Adrenal gland (tissue), 9 donors: ENCODE measurements at regions not wholly inside any gene's neighbourhood (a gene's known extent, or its start where the extent isn't known, plus 50 kb on each side); places are given as distances from the start of the nearest gene placed in this dataset.
"Not testable (repeated sequence)": the region's sequence is repeated elsewhere in the genome, so short reads cannot be mapped to it uniquely, and the experiment has no call there.

Experiments
- DNase-seq, 7 donors: peaks; one replicate each; pipeline ENCODE4 v3.0.0-alpha.2; 2019 to 2020
- H3K27ac ChIP-seq, 5 donors: fragments of 200-600 bp; sonication (generic) in 4 of 5; 1 replicate in 3 of 5; 2 replicates in 2 of 5; pipeline versions ENCODE4 v1.5.1 to v1.8.0; 2016 to 2020; ENCODE audit warnings: mild to moderate bottlenecking in 1 of 5
- H3K27me3 ChIP-seq: fragments of 200-600 bp; 2 replicates; pipeline ENCODE4 v1.8.0; 2021
- H3K36me3 ChIP-seq, 2 donors: fragments of 200-600 bp; replicated peaks in 1 of 2; 1 replicate in 1 of 2; 2 replicates in 1 of 2; pipeline versions ENCODE4 v1.5.1 to v1.8.0; 2018 to 2022
- H3K4me1 ChIP-seq, 2 donors: fragments of 200-600 bp; replicated peaks in 1 of 2; 1 replicate in 1 of 2; 2 replicates in 1 of 2; pipeline versions ENCODE4 v1.5.1 to v1.8.0; 2018 to 2021
- H3K4me3 ChIP-seq, 4 donors: fragments of 200-600 bp; sonication (generic) in 3 of 4; one replicate each; pipeline ENCODE4 v1.5.1; 2016 to 2018
- H3K9me3 ChIP-seq, 3 donors: fragments of 200-600 bp; sonication (generic) in 1 of 3; replicated peaks in 1 of 3; 1 replicate in 2 of 3; 2 replicates in 1 of 3; pipeline versions ENCODE4 v1.5.1 to v1.8.0; 2016 to 2021
- POLR2A ChIP-seq, 2 donors: fragments of 450-650 bp; IDR thresholded peaks; one replicate each; pipeline ENCODE4 v1.6.1; 2017; ENCODE audit warnings: antibody characterized with exemption in 2 of 2, mild to moderate bottlenecking in 2 of 2, moderate library complexity in 1 of 2
- WGBS, 4 donors: extraction: QIAGEN DNeasy Blood & Tissue Kit in 2 of 4; methylation state at CpG; one replicate each; pipeline versions ENCODE4 v1.1.5 to v1.1.7; 2013 to 2017; 5-methylcytosine and 5-hydroxymethylcytosine counted together
- intact Hi-C, 2 donors: fragments of 100-400 bp; cut with DNase I; formaldehyde crosslinking; loops; one replicate each; pipeline versions ENCODE4 v1.14.1 to v1.15.0; 2022 to 2023
- TF ChIP-seq, protein P1 (sequence below), 6 experiments: fragments of 450-650 bp in 4 of 6; fragments of 200-600 bp in 2 of 6; sonication (generic) in 1 of 6; IDR thresholded peaks; 1 replicate in 5 of 6; 2 replicates in 1 of 6; pipeline versions ENCODE4 v1.5.1 to v1.8.0; 2016 to 2021; ENCODE audit warnings: antibody characterized with exemption in 6 of 6, mild to moderate bottlenecking in 2 of 6, moderate library complexity in 1 of 6
- donor health status: healthy with polysubstance abuse.
- donor health status: Bipolar disorder and iron deficiency.
- donor health status: DM: yes; HTN: yes; CAD: no.
- donor health status: DM: no; HTN: no; CAD: no.
- donor health status: DM: no; HTN: no; CAD: no.

DNA sequence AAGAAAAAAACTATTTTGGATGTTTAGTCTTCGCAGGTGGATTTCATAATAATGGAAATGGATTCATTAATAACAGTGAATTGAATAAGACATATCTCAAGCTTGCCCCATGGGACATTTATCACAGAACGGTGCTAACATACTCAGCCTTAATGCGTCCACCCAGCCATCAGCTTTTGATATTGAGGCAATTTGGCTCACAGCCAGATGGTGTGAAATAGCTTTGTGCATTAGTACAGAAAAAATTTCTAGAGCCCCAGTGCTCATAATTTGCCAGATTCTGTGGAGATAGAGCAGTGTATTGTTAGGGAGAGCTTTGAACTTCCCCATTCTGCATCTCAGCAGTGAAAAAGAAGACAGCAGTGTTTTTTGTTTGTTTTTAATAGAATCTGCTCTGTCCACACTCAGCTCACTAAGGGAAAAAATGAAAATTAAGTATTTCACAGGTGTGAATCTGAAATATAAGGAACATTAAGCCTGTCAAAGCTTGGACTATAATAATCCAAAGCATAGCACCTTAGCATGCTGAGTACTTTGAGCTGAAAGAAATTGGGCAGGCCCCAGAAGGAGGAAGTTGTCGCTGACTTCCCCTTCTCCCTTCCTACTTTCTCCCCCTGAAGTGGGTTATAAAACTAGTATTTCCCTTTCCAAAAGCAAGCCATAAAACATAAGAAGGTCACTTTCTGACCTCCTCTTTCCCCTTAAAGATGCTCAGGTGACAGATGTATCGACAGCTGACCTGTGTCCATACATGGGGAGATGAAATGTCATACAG lies 295.8 kb downstream of the MAGEB5 start:
- Histone ChIP-seq H3K27ac (no peak overlapping the region), H3K4me3 (no peak overlapping the region), H3K4me1 (no peaks in the 10 kb centered on the region), H3K27me3 (no peaks in the 10 kb centered on the region), H3K9me3 (no peaks in the 10 kb centered on the region), H3K36me3 (no peaks in the 10 kb centered on the region)
- no peak for TF ChIP-seq POLR2A (IDR thresholded peaks at IDR 0.05)
- DNase-seq: no peak
- intact Hi-C loops: no loop called here
- WGBS, 4 donors: 61 to 71% (median 63%) methylated on average over 5 of the region's 5 CpGs

DNA sequence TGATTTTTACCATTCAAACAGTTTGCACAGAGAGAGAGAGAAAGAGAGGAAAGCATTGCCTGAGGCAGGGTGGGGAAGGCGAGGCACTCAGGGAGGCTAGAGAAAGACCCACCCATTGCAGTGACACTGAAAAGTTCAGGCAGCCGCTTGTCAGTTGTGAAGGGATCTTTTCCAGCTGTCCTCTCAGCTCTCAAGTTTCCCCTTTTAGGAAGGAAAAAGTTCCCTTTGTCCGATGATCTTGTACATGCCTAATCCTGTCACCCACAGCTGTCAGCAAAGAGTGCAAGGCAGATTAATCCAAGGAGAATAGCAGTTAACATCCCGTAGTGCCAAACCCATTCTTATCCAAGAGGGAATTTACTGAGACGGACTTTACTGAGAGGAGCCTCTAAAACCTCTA lies 255.0 kb downstream of the MAGEB5 start:
- Histone ChIP-seq H3K36me3 (no peaks in the 10 kb centered on the region), H3K27me3 (no peaks in the 10 kb centered on the region), H3K27ac (no peak overlapping the region), H3K4me1 (no peaks in the 10 kb centered on the region), H3K4me3 (no peak overlapping the region), H3K9me3 (no peaks in the 10 kb centered on the region)
- DNase-seq: no peak
- intact Hi-C loops: no loop called here
- WGBS, 4 donors: 66 to 76% (median 69%) methylated on average over 5 of the region's 5 CpGs
- TF ChIP-seq POLR2A (IDR thresholded peaks at IDR 0.05): no peak
- TF ChIP-seq, protein P1, sequence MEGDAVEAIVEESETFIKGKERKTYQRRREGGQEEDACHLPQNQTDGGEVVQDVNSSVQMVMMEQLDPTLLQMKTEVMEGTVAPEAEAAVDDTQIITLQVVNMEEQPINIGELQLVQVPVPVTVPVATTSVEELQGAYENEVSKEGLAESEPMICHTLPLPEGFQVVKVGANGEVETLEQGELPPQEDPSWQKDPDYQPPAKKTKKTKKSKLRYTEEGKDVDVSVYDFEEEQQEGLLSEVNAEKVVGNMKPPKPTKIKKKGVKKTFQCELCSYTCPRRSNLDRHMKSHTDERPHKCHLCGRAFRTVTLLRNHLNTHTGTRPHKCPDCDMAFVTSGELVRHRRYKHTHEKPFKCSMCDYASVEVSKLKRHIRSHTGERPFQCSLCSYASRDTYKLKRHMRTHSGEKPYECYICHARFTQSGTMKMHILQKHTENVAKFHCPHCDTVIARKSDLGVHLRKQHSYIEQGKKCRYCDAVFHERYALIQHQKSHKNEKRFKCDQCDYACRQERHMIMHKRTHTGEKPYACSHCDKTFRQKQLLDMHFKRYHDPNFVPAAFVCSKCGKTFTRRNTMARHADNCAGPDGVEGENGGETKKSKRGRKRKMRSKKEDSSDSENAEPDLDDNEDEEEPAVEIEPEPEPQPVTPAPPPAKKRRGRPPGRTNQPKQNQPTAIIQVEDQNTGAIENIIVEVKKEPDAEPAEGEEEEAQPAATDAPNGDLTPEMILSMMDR (IDR thresholded peaks at IDR 0.05): no peak

DNA sequence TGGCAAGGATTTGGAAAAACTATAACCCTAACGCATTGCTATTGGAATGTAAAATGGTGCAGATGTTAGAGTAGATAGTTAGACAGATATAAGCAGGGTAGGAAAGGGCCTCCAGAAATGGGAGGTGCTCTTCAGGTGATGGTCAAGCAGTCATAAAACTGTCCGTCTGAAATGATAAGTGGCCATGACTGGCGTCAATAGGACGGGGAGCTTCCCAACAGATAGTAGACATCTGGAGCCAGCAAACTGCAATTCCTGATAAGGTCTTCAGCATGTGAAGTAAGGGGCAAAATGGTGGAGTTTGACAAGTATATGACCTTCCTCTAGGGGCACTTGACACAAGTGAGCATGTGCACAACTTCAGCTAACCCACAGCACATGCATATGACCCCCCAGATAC lies 250.4 kb downstream of the MAGEB5 start:
- H3K27me3 ChIP-seq: no peaks in the 10 kb centered on the region
- no peaks in the 10 kb centered on the region for H3K9me3 ChIP-seq
- no peak for DNase-seq
- WGBS, 4 donors: 69 to 82% (median 78%) methylated on average over 4 of the region's 4 CpGs
- H3K4me3 ChIP-seq: no peak overlapping the region
- TF ChIP-seq POLR2A (IDR thresholded peaks at IDR 0.05): no peak
- TF ChIP-seq, protein P1 (IDR thresholded peaks at IDR 0.05): no peak
- no peaks in the 10 kb centered on the region for H3K4me1 ChIP-seq
- no peak overlapping the region for H3K27ac ChIP-seq
- H3K36me3 ChIP-seq: no peaks in the 10 kb centered on the region
- intact Hi-C loops: no loop called here

DNA sequence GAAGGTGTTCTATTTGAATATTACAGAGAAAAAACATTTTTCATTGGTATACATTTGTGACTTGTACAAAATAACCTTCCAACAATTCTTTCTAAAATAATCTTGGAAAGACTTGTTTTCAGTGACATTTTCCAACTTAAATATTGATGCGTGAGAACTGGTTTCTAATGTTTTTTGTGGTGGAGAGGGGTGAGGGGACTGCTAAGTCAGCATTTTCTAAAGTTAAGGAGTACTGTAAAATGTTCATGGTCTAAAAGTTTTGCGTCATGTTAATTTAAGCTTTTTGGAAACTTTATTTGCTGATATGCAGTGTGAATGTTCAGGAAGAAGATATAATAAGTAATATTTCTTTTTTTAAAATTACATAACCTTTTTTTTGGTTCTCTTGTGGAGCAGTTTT lies 229.3 kb downstream of the MAGEB5 start:
- Histone ChIP-seq H3K27ac (no peak overlapping the region), H3K4me1 (no peaks in the 10 kb centered on the region), H3K27me3 (peaks cover 21% of the 10 kb centered on the region), H3K4me3 (no peak overlapping the region), H3K9me3 (no peaks in the 10 kb centered on the region), H3K36me3 (no peaks in the 10 kb centered on the region)
- intact Hi-C loops: no loop called here
- no peak for DNase-seq
- 51 to 68% (median 61%) methylated on average over 2 of the region's 2 CpGs for WGBS, 4 donors
- TF ChIP-seq, protein P1 (IDR thresholded peaks at IDR 0.05): no peak
- TF ChIP-seq POLR2A (IDR thresholded peaks at IDR 0.05): no peak

DNA sequence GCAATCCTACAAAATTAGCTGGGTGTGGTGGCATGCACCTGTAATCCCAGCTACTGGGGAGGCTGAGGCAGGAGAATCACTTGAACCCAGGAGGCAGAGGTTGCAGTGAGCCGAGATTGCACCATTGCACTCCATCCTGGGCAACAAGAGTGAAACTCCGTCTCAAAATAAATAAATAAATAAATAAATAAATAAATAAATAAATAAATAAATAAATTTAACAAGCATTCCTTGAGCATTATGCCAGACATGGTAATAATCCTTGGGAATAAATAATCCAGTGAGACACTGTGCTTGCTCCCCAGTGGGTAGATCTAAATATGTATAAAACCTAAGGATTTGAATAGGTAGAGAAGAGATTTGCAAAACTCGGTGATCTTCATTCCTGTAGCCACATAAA lies 228.4 kb downstream of the MAGEB5 start:
- H3K36me3 ChIP-seq: not testable (repeated sequence)
- 74 to 89% (median 82%) methylated on average over 3 of the region's 3 CpGs for WGBS, 4 donors

More for the DNA sequence above, 228.4 kb downstream of the MAGEB5 start:
- DNase-seq, H3K4me3 ChIP-seq, H3K27ac ChIP-seq, H3K4me1 ChIP-seq, intact Hi-C loops, H3K9me3 ChIP-seq: not testable (repeated sequence)
- H3K27me3 ChIP-seq: peaks cover 21% of the 10 kb centered on the region
